ENCODE measurements at regions not wholly inside any gene's neighbourhood (a gene's known extent, or its start where the extent isn't known, plus 50 kb on each side); places are given as distances from the start of the nearest gene placed in this dataset.
"Not testable (repeated sequence)": the region's sequence is repeated elsewhere in the genome, so short reads cannot be mapped to it uniquely, and the experiment has no call there.

- Histone ChIP-seq H3K27ac (ENCODE audit: low read depth in 2 of 2, low read length in 1 of 2) (no peak overlapping the region), H3K36me3 (replicated peaks in 1 of 2; ENCODE audit: control insufficient read depth in 1 of 2, insufficient read depth in 2 of 2, low read length in 1 of 2) (no peaks in the 10 kb centered on the region), H3K4me1 (ENCODE audit: control insufficient read depth in 1 of 2, insufficient read depth in 2 of 2, low read depth in 1 of 2, low read length in 1 of 2) (no peaks in the 10 kb centered on the region), H3K9me2 (no peaks in the 10 kb centered on the region), H3K9ac (no peak overlapping the region), H3F3A (replicated peaks; ENCODE audit: insufficient read depth) (no peaks in the 10 kb centered on the region), H3K9me3 (no peaks in the 10 kb centered on the region), H2AFZ (ENCODE audit: low read depth) (no peak overlapping the region), H3K27me3 (ENCODE audit: insufficient read depth) (no peaks in the 10 kb centered on the region), H3K79me2 (ENCODE audit: insufficient read depth) (no peaks in the 10 kb centered on the region), H3K4me3 (ENCODE audit: low read depth in 2 of 2, low read length in 1 of 2) (no peak overlapping the region), H4K20me1 (ENCODE audit: insufficient read depth) (no peaks in the 10 kb centered on the region), H3K4me2 (no peak overlapping the region)
- POLR2A ChIA-PET = no interaction called here
- CTCF ChIA-PET = no interaction called here
- 23% methylated on average over 1 of the region's 1 CpG for WGBS (ENCODE audit: low lambda C conversion rate)
- TF ChIP-seq SMC3 (IDR thresholded peaks at IDR 0.05; ENCODE audit: low read depth, low read length) = no peak
- no peak for TF ChIP-seq ZBTB33 (IDR thresholded peaks at IDR 0.05; ENCODE audit: borderline replicate concordance, low read depth)
- TF ChIP-seq GATA2 (CRISPR knock-in tag; IDR thresholded peaks at IDR 0.05) = no peak
- TF ChIP-seq USF2 (IDR thresholded peaks at IDR 0.05; ENCODE audit: borderline replicate concordance, low read depth, low read length) = no peak
- TF ChIP-seq REST (IDR thresholded peaks at IDR 0.05; ENCODE audit: low read depth, low read length) = no peak
- TF ChIP-seq MAX (IDR thresholded peaks at IDR 0.05; ENCODE audit: low read depth) = no peak
- no peak for TF ChIP-seq SIN3A (IDR thresholded peaks at IDR 0.05; ENCODE audit: borderline replicate concordance, low read depth, low read length)
- TF ChIP-seq NRF1 (IDR thresholded peaks at IDR 0.05; ENCODE audit: low read depth, low read length) = no peak
- no peak for DNase-seq
Observed at GRCh38 chr2:138874251-138874650, 94.1 kb upstream of the NXPH2 start.

- H3K4me2 ChIP-seq; H3K4me3 ChIP-seq (ENCODE audit: low read depth in 2 of 2, low read length in 1 of 2); H3K9me2 ChIP-seq; H3K27me3 ChIP-seq (ENCODE audit: insufficient read depth); H3K4me1 ChIP-seq (ENCODE audit: control insufficient read depth in 1 of 2, insufficient read depth in 2 of 2, low read depth in 1 of 2, low read length in 1 of 2); H4K20me1 ChIP-seq (ENCODE audit: insufficient read depth); H3K9ac ChIP-seq; H3K79me2 ChIP-seq (ENCODE audit: insufficient read depth); H3F3A ChIP-seq (replicated peaks; ENCODE audit: insufficient read depth); H3K9me3 ChIP-seq; DNase-seq; H3K27ac ChIP-seq (ENCODE audit: low read depth in 2 of 2, low read length in 1 of 2); POLR2A ChIA-PET; H3K36me3 ChIP-seq (replicated peaks in 1 of 2; ENCODE audit: control insufficient read depth in 1 of 2, insufficient read depth in 2 of 2, low read length in 1 of 2); H2AFZ ChIP-seq (ENCODE audit: low read depth): not testable (repeated sequence)
- 43% methylated on average over 10 of the region's 10 CpGs for WGBS (ENCODE audit: low lambda C conversion rate)
- CTCF ChIA-PET = interaction anchor here (0.6 kb wide), 1 partner anchor 768 kb away, joined by 3 read pairs; no protein-coding TSS in a partner anchor
Observed at GRCh38 chr2:138872116-138872515, 91.9 kb upstream of the NXPH2 start.

Data from SK-N-SH (cell line).